GM12864 (cell line): ENCODE measurements at regions not wholly inside any gene's neighbourhood (a gene's known extent, or its start where the extent isn't known, plus 50 kb on each side); places are given as distances from the start of the nearest gene placed in this dataset.

Source experiments
- DNase-seq: peaks from one replicate; pipeline ENCODE4 v3.0.0-alpha.2; 2011; ENCODE audit warnings: low read depth
- H3K4me3 ChIP-seq: 2 replicates; pipeline ENCODE4 v1.5.1; 2011; ENCODE audit warnings: mild to moderate bottlenecking, low read depth, low read length, control low read depth
- TF ChIP-seq, protein P1 (sequence below): IDR thresholded peaks from 2 replicates; pipeline ENCODE4 v1.5.1; 2011; ENCODE audit warnings: low read depth, mild to moderate bottlenecking, moderate library complexity, low read length, control low read depth, inconsistent platforms; ENCODE audit errors: missing control alignments

DNA sequence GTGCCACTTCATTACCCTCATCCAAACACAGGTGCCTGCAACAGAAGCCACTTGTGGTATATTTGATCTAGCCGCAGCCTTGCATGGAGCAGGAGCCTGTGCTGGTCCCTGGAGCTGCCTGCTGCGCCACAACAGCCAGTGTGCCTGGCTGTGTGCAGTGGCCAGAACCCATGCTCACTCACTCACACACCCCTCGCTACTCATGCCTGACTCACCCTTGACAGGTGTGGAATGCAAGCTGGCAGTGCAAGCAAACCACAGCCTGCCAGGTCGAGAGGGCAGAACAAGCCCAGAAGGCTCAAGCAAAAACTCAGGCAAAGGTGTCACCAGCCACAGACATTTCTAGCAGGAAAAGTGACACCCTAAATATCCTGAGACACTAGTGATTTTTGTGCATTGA is 1510.9 kb downstream of the KCNT2 start:
- H3K4me3 ChIP-seq, result no peak overlapping the region
- TF ChIP-seq, protein P1, sequence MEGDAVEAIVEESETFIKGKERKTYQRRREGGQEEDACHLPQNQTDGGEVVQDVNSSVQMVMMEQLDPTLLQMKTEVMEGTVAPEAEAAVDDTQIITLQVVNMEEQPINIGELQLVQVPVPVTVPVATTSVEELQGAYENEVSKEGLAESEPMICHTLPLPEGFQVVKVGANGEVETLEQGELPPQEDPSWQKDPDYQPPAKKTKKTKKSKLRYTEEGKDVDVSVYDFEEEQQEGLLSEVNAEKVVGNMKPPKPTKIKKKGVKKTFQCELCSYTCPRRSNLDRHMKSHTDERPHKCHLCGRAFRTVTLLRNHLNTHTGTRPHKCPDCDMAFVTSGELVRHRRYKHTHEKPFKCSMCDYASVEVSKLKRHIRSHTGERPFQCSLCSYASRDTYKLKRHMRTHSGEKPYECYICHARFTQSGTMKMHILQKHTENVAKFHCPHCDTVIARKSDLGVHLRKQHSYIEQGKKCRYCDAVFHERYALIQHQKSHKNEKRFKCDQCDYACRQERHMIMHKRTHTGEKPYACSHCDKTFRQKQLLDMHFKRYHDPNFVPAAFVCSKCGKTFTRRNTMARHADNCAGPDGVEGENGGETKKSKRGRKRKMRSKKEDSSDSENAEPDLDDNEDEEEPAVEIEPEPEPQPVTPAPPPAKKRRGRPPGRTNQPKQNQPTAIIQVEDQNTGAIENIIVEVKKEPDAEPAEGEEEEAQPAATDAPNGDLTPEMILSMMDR, result no peak
- DNase-seq, result no peak

DNA sequence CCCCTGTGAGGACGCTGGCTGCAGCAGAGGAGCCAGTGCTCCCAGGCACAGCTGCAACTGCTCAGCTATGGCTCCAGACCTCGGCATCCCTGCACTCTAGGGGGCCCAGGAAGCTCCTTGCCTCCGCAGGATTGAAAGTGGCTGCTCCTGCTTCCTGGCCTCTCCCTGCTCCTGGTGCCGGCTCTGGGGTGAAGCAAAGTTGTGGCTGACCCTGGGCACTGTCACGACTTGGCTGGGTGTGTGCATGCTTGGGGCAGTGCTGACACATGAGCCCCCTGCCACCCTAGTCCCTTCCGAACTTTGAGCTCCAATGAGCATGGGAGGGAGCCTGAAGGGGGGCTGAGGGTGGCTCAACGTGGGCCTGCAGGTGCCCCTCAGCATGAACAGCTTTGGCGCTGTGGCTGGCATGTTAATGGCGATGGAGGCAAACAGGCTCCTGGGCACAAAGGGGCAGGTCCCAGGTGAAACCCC is 1512.2 kb downstream of the KCNT2 start:
- TF ChIP-seq, protein P1, result no peak
- no peak overlapping the region for H3K4me3 ChIP-seq
- no peak for DNase-seq

DNA sequence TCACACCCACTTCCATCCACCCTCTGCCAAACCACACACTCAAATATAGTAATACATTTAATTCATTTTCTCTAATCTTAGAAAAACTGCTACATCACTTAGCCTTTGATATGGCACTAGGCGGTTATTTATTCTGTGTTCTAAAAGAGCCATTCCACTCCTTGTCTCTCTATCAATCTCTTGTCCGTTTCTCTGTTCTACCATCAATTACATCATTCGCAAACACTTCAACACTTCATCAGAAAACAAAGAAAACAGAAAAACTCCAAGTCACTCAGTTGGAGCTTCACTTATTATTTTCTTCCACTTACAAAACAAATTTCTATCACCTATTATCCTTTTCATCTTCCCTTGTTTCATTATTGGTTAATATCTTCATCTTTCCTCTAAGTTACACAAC is 1523.0 kb downstream of the KCNT2 start:
- TF ChIP-seq, protein P1, result no peak
- no peak for DNase-seq
- no peak overlapping the region for H3K4me3 ChIP-seq

DNA sequence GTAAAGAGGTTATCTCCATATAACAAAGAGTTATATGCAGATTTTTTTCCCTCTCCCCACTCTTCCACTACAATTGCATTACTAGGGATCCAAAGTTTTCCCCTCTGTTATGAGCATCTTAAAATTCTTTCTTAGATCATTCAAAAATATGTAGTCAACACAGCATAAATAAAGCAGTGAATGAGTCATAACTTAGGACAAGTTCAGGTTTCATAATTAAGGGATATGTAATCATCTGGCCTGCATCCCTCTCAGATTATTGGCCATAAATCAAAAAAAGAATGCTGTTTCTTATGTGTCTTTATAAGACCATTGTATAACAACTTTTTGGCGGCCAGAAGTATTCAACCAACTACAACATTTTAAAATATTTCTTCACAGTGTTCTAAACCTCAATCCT is 1526.1 kb downstream of the KCNT2 start:
- H3K4me3 ChIP-seq, result no peak overlapping the region
- TF ChIP-seq, protein P1, result no peak
- DNase-seq, result no peak

DNA sequence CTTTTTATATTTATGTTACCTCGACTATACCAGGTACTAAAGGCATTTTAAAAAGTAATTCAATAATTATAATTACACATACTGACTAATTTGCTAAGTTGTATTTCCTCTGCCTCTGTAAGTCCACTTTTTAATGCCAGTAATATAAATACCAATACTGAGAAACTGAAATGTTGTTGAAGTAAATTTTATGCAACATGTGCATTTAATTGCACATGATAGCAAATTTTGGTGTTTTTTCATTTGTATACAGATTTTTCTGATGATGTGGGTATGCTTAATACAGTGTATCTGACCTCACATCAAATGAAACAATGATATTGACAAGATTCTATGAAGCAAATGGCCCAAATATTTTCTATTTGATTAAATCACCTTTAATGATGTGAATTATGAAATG is 1531.6 kb downstream of the KCNT2 start:
- no peak overlapping the region for H3K4me3 ChIP-seq
- DNase-seq, result no peak
- TF ChIP-seq, protein P1, result no peak

DNA sequence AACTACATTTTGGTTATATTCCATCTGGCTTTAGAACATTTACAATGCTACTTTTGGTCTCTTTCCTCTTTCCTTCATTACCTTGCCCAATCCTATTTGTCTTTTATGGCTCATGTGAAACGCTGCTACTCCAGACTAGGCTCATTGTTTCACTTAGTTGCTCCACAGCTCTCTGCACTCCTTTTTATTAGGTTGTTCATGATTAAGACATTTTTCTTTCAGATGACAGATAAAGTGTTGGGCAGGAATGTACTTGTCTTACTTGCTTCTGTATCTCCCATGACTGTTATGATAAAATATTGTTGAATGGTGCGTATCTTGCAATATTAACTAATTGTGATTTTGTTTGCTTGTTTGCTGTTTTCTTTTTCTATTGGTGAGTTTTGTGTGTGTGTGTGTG is 1532.3 kb downstream of the KCNT2 start:
- H3K4me3 ChIP-seq, result no peak overlapping the region
- TF ChIP-seq, protein P1, result no peak
- no peak for DNase-seq

DNA sequence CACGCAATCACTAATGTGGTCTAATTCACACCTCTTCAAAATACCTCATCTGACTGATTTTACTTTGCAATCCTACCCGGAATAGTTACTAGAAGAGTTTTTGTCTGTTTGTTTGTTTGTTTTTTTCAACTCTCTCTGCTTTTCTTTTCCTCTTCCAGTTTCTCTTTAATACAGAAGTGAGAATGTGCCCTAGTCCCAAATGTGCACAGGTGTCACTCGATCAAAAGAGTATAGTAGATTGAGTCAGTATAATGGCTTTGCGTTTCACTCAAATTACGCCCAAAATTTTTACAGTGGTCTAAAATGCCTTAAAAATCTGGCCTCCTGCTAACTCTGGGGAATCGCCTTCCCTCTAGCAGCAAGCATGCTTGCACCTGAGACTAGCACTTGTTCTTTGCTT is 1536.8 kb downstream of the KCNT2 start:
- DNase-seq, result no peak

More for the DNA sequence above, 1536.8 kb downstream of the KCNT2 start:
- H3K4me3 ChIP-seq, result no peak overlapping the region
- TF ChIP-seq, protein P1, result no peak
